ENCODE measurements at regions not wholly inside any gene's neighbourhood (a gene's known extent, or its start where the extent isn't known, plus 50 kb on each side); places are given as distances from the start of the nearest gene placed in this dataset.

- DNase-seq (ENCODE audit: low read depth) = no peak
- H3K4me3 ChIP-seq (ENCODE audit: low read depth, low read length) = no peak overlapping the region
- no peaks in the 10 kb centered on the region for H3K36me3 ChIP-seq (ENCODE audit: control insufficient read depth, insufficient read depth, low read length)
- no peaks in the 10 kb centered on the region for H3K27me3 ChIP-seq (ENCODE audit: control insufficient read depth, insufficient read depth, low read length)
- TF ChIP-seq CTCF (IDR thresholded peaks at IDR 0.05; ENCODE audit: insufficient read depth, low read length, poor library complexity, severe bottlenecking) = no peak
These were observed 95.2 kb upstream of the CPEB4 start for GRCh38 chr5:173792781-173793547.

- H3K27me3 ChIP-seq (ENCODE audit: control insufficient read depth, insufficient read depth, low read length) = no peaks in the 10 kb centered on the region
- no peaks in the 10 kb centered on the region for H3K36me3 ChIP-seq (ENCODE audit: control insufficient read depth, insufficient read depth, low read length)
- no peak for DNase-seq (ENCODE audit: low read depth)
- no peak for TF ChIP-seq CTCF (IDR thresholded peaks at IDR 0.05; ENCODE audit: insufficient read depth, low read length, poor library complexity, severe bottlenecking)
- no peak overlapping the region for H3K4me3 ChIP-seq (ENCODE audit: low read depth, low read length)
These were observed 94.3 kb upstream of the CPEB4 start for GRCh38 chr5:173793648-173794548.

DNA sequence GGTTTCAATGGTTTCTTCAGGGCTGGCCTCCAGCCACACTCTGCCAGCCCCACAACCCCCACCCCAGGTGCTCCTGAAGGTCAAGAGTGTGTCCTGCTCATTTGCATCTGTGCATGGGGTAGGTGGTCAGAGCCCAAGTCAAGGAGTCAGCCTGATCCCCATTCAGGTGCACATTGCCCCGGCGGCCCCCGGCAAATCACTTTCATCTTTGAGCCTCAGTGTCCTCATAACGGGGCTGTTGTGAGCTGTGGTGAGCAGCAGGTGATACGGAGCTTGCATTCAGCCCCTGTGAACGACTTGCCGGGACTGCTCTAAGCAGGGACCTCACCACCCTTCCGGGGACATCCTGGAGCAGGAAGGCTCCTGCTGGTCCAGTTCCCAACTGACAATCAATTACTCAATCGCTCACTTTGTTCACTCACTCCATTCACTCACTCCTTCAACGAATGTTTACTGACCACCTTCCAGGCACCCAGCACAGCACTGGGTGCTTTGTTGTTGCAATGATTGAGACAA, 93.2 kb upstream of the CPEB4 start:
- TF ChIP-seq CTCF (IDR thresholded peaks at IDR 0.05; ENCODE audit: insufficient read depth, low read length, poor library complexity, severe bottlenecking) = no peak
- no peak overlapping the region for H3K4me3 ChIP-seq (ENCODE audit: low read depth, low read length)
- no peaks in the 10 kb centered on the region for H3K36me3 ChIP-seq (ENCODE audit: control insufficient read depth, insufficient read depth, low read length)
- no peak for DNase-seq (ENCODE audit: low read depth)
- H3K27me3 ChIP-seq (ENCODE audit: control insufficient read depth, insufficient read depth, low read length) = no peaks in the 10 kb centered on the region

DNA sequence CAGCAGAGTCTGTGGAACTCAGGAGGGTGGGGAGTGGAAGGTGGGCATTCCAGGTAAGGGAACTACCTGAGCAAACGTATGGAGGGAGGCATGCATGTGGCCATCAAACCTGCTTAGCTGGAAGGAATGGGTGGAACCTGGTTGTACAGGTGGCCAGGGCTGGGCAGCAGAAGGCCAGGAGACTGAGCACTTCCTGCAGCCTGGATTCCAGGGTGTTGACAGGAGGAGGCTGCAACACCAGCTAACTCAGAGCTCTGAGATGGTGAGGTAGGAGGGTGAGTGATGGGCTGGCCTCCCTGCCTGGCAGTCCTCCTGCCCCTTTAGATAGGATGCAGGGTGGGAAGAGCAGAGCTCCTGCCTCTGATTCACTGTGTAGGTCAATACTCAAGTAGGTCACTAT, 92.5 kb upstream of the CPEB4 start:
- Histone ChIP-seq H3K36me3 (ENCODE audit: control insufficient read depth, insufficient read depth, low read length) (no peaks in the 10 kb centered on the region), H3K4me3 (ENCODE audit: low read depth, low read length) (no peak overlapping the region), H3K27me3 (ENCODE audit: control insufficient read depth, insufficient read depth, low read length) (no peaks in the 10 kb centered on the region)
- no peak for TF ChIP-seq CTCF (IDR thresholded peaks at IDR 0.05; ENCODE audit: insufficient read depth, low read length, poor library complexity, severe bottlenecking)
- DNase-seq (ENCODE audit: low read depth) = no peak

- DNase-seq (ENCODE audit: low read depth) = no peak
- H3K4me3 ChIP-seq (ENCODE audit: low read depth, low read length) = no peak overlapping the region
- TF ChIP-seq CTCF (IDR thresholded peaks at IDR 0.05; ENCODE audit: insufficient read depth, low read length, poor library complexity, severe bottlenecking) = no peak
- no peaks in the 10 kb centered on the region for H3K27me3 ChIP-seq (ENCODE audit: control insufficient read depth, insufficient read depth, low read length)
- no peaks in the 10 kb centered on the region for H3K36me3 ChIP-seq (ENCODE audit: control insufficient read depth, insufficient read depth, low read length)
These were observed 91.2 kb upstream of the CPEB4 start for GRCh38 chr5:173796721-173797495.

All from kidney epithelial cell (primary cell).